ENCODE measurements at regions not wholly inside any gene's neighbourhood (a gene's known extent, or its start where the extent isn't known, plus 50 kb on each side); places are given as distances from the start of the nearest gene placed in this dataset.
"Not testable (repeated sequence)": the region's sequence is repeated elsewhere in the genome, so short reads cannot be mapped to it uniquely, and the experiment has no call there.

DNA sequence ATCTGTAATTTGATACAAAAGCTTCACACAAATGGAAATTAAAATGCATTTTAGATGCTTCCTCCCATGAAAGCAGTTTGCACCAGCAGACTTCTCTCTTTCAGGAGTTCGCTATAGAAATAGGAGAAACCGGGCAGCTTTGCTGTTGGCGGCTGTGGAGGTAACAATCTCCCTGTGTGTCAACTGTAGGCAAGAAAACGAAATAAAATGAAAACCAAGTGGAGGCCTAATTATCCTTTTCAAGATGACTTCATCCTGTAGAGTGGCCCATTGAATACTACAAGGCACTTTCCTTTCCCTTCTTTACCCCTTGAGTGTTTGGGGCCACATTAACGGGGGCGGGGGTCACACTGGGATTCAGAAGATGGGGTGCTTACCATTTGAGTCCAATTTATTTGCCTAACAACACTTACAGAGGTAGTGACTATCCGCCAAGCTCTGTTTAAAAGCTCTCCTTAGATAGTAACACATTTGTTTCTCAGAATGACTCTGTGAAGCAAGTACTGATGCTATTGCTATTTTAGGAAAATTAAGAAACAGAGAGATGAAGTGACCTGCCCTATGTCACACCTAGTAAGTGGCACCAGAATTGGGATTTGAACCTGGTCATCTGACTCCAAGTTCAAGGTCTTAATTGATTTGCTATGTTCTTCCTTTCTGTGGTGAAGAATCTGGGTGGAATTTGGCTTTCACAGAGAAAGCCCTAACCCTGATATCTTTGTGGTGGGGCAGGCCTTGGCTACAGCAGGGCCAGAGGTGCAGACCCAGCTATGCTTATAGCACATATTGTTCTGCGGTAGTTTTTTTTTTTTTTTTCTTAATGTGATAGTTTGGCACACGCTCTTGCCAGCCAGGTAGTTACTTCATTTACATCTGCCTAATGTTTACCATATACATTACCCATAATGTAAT lies 125.5 kb upstream of the MPHOSPH6 start:
- ATAC-seq, result no peak

DNA sequence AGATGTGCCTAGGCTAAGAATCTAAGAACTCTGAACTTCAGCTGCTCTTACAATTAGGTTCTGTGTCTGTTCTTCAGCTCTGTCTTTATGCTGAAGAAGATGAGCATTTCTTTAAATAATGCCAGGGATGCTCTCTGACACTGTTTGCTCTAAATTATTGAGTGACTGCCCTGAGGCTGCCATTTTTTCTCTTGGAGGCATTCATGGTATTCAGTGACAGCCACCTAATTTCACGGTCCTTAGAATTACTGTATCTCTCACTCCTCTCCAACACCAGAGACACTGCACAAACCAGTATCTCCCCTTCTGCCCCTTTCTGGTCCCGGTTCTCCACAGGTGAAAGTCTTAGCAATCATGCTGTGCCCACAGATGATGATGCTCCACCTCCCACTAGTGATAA lies 123.6 kb upstream of the MPHOSPH6 start:
- ATAC-seq, result no peak

GRCh38 chr16:82287937-82288336 lies 117.9 kb upstream of the MPHOSPH6 start:
- ATAC-seq, result no peak

- no peak for ATAC-seq
Measured at GRCh38 chr16:82282662-82283061, 112.6 kb upstream of the MPHOSPH6 start.

- ATAC-seq, result no peak
Measured at GRCh38 chr16:82281544-82281943, 111.5 kb upstream of the MPHOSPH6 start.

DNA sequence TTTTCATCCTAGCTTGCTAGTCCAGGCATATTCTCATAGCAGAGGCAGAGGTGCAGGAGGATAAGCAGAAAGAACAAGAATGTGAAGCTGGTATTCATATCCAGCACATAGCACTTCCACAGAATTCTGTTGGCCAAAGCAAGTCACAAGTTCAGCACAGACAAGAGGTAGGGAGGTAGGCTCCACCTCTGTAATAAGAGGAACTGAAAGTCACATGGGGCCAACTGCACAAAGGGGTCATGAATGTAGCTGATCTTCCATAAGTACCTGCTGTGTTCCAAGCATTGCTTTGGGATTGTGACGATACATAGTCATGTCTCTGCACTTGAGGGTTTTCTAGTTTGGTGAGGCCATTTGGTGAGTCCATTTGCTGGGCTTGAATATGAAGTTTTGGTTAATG lies 110.8 kb upstream of the MPHOSPH6 start:
- ATAC-seq, result no peak

DNA sequence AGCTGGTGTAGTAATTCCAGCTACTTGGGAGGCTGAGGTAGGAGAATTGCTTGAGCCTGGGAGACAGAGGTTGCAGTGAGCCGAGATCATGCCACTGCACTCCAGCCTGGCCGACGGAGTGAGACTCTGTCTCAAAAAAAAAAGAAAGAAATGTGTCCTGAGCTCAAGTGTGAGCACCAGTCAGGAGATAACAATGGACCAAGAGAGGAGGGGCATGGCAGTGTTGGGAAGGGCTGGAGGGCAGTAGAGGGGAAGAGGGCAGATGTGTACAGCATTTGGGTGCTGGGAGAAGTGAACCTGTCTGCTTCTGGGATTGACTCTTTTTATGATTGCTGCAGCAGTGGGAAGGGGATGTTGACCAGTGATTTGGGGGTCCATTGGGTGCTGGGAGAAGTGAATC lies 105.3 kb upstream of the MPHOSPH6 start:
- not testable (repeated sequence) for ATAC-seq

- no peak for ATAC-seq
Measured at GRCh38 chr16:82271636-82272035, 101.6 kb upstream of the MPHOSPH6 start.

DNA sequence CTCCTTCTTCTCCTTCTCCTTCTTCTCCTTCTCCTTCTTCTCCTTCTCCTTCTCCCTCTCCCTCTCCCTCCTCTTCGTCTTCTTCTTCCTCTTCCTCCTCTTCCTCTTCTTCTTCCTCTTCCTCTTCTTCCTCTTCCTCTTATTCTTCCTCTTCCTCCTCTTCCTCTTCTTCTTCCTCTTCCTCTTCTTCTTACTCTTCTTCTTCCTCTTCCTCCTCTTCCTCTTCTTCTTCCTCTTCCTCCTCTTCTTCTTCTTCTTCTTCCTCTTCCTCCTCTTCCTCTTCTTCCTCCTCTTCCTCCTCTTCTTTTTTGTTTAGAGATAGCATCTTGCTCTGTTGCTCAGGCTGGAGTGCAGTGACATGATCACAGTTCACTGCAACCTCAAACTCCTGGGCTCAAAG lies 97.7 kb upstream of the MPHOSPH6 start:
- not testable (repeated sequence) for ATAC-seq

DNA sequence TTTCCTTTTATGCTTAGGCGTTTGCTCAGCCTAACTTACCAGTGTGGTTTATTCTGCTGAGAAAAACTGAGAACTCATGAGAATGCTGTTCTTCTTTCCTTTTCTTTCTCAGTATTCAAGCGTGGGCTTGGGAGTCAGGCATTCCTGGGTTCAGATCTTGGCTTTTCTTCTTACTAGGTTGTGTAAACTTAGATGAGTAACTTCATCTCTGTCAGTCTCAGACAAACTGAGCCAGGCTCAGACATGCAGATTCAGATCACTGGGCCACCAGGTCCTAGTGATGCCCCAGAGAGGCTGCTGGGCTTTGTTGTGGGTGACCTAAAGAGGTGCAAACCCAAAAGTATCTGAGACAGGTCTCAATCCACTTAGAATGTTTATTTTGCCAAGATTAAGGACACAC lies 95.8 kb upstream of the MPHOSPH6 start:
- ATAC-seq, result no peak

GRCh38 chr16:82264756-82265155 lies 94.7 kb upstream of the MPHOSPH6 start:
- no peak for ATAC-seq

DNA sequence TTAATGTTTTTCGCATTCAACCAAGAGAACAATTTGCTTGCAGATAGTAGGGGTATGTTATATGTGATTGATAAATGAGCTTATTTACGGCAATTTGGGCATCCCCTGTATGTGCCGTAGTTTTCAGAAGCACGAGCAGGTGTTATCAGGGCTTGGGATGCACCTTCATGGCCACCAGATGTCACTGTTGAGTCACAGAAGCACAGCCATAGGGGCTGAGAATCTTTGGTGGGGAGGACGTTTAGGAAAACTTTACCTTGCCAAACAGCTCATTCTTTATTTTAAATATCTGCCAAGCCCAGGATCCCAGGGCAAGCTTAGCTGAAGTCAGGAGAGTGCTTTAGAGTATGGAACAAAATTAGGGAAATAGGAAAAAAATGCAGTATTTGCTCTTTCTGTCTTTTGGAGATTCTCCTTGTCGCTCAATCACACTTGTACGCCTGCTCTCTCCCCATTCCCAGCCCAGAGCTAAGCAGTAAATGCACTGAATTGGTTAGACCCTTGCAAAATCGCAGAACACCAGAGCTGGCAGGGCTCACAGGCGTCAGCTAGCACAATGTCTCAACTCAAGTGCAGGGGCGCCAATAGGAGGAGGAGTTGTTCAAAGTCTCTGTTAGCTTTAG lies 93.6 kb upstream of the MPHOSPH6 start:
- peak; percentile 59 for ATAC-seq

DNA sequence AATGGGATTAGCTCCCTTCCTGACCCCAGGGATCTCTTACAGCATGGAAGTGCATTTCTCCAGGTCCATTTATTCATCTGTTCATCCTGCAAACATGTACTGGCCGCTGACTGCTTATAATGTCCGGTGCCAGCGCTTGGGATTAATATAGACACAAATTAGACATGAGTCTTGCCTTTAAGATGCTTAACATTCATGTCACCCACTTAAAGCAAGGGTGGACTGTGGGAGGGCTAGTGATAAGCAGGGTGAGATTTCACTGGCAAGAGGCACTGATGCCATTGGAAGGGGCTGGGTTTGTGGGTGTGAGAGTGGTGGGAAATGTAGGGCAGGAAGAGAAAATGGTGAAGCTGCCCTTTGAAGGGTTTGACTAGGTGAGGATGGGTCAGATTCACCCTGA lies 92.2 kb upstream of the MPHOSPH6 start:
- ATAC-seq, result no peak

- no peak for ATAC-seq
Measured at GRCh38 chr16:82260212-82260795, 90.3 kb upstream of the MPHOSPH6 start.

GRCh38 chr16:82259731-82260130 lies 89.7 kb upstream of the MPHOSPH6 start:
- no peak for ATAC-seq

GRCh38 chr16:82257990-82258389 lies 88.0 kb upstream of the MPHOSPH6 start:
- no peak for ATAC-seq

DNA sequence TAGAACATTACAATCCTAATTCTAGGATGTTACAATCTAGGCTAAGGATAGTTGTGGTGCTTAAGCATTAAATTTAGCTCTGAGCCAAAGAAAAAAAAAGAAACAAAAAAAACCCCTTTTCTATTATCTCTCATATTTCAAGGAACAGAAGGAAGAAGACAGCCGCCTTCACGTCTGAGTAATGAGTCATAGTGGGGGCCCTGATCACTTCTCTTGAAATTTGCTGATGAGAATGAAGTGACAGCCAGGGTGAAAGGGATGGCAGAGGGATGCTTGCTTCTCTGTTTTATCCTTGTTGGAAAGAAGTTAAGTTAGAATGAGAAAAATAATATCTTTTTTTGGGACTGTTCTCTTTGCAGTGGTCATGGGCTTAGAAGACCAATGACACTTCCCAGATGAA lies 82.6 kb upstream of the MPHOSPH6 start:
- ATAC-seq, result no peak

DNA sequence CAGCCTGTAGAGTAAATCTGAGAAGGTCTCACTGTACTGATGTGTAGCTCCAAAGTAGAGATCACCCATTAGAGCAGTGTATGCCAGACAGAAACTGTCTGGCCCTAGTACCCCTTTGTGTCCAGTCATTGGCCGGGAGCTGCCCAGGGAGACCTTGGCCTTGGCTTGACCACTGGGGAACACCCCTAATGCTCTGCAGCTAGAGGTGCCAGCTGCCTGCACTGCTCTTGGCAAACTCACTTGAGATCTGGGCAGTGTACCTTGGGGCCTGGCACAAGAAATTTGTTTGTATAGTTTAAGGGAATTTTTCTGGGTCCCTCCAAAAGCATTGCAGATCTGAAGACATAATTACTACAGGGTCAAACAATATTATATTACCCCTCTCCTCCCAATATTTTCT lies 78.7 kb upstream of the MPHOSPH6 start:
- no peak for ATAC-seq

GRCh38 chr16:82248012-82248656 lies 78.1 kb upstream of the MPHOSPH6 start:
- ATAC-seq, result no peak

DNA sequence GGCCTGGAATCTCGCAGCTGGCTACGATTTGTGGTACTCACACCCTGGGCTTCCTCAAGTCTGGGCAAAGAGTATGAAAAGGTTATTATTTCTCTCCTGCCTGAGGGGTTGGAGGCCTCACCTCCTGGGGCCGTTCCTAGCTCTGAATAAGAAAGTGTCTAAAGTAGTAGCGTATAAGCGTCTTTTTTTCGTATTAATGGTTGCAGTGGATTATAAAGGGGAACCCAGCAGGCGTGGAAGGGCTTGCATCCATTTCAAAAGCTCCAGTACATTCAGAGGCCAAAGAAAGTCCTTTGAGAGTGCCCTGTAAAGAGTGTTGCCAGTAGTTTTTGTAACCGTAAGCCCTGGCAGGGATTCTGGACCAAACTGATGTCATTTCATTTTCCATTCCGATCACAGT lies 72.2 kb upstream of the MPHOSPH6 start:
- ATAC-seq, result no peak

DNA sequence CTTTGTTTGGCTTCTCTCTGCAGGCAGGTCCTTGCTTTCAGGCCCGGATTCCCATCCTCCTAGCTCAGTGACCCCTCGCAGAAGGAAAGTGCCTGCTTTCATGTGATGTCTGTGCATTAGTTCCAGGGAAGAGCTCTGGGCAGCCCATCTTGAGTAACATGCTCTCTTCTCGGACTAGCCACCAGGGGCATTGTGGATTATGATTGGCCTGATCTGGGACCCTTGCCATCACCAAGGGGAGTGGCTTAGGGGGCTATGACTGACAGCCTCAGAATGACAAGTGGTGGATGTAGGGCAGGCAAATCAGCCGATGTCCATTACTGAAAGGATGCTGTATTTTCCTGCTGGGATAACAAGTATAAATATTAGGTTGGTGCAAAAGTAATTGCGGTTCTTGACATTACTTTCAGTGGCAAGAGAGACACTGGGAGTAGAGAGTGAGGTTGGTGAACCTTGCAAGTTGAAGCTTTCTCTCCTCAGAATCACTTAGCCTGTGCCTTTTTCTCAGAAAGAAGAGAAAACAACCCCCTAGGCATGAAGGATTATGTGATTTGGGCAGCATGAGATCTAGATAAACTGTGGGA lies 71.5 kb upstream of the MPHOSPH6 start:
- ATAC-seq, result no peak

GRCh38 chr16:82240111-82240510 lies 70.1 kb upstream of the MPHOSPH6 start:
- no peak for ATAC-seq

DNA sequence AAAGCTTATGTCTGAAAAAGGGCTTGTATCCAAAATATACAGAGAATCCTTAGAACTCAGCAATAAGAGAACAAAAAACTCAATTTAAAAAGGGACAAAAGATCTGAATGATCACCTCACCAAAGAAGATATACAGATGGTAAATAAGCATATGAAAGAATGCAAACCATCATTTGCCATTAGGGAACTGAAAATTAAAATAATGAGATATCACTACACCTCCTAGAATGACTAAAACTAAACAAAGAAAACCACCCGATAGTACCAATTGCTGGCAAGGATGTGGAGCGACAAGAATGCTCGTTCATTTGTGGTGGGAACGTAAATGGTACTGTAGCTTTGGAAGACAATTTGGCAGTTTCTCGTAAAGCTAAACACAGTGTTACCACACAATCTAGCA lies 66.9 kb upstream of the MPHOSPH6 start:
- ATAC-seq, result no peak

Data from esophagus mucosa (tissue), 1 donor.